ENCODE measurements at regions not wholly inside any gene's neighbourhood (a gene's known extent, or its start where the extent isn't known, plus 50 kb on each side); places are given as distances from the start of the nearest gene placed in this dataset.

DNA sequence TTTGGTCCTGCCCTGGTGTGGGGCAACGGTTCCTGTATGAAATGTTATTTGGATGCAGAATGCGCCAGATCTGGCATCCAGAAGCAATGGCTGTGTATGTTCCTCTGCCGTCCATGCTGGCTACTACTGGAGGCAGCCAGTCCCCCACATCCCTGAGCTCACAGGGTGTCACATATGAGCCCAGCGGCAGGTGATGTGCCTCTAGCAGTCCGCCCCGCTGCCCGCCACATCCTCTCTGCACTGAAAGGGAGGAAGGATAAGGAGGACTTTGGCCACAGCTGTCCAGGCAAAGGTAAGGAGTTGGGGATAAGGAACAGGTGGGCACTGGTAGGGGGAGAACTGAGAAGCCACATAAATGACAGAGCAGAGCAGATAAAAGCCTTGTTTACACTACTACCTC, 305.3 kb upstream of the DAB1 start:
- H3K36me3 ChIP-seq: no peaks in the 10 kb centered on the region
- no peak overlapping the region for H3K4me3 ChIP-seq
- H3K27me3 ChIP-seq (replicated peaks in 1 of 7): no peaks in the 10 kb centered on the region
- 89 to 96% (median 93%) methylated on average over 7 of the region's 7 CpGs for WGBS, 5 donors
- TF ChIP-seq POLR2AphosphoS5 (IDR thresholded peaks at IDR 0.05): no peak
- no peak for TF ChIP-seq CTCF (IDR thresholded peaks at IDR 0.05 in 8 of 11, conservative IDR thresholded peaks at IDR 0.05 in 3 of 11)
- TF ChIP-seq POLR2A (IDR thresholded peaks at IDR 0.05): no peak
- H3K4me1 ChIP-seq: no peaks in the 10 kb centered on the region
- H3K9me3 ChIP-seq: no peaks in the 10 kb centered on the region
- no peak overlapping the region for H3K27ac ChIP-seq
- DNase-seq: no peak
- intact Hi-C loops (cut with DNase I; ENCODE audit: low total_unique reads): no loop called here

GRCh38 chr1:57727121-57727520, 303.3 kb upstream of the DAB1 start:
- H3K9me3 ChIP-seq: no peaks in the 10 kb centered on the region
- DNase-seq: no peak
- 55 to 73% (median 57%) methylated on average over 5 of the region's 5 CpGs for WGBS, 5 donors
- no peaks in the 10 kb centered on the region for H3K36me3 ChIP-seq
- no peak overlapping the region for H3K27ac ChIP-seq
- H3K4me1 ChIP-seq: no peaks in the 10 kb centered on the region
- no peak for TF ChIP-seq POLR2A (IDR thresholded peaks at IDR 0.05)
- no peak for TF ChIP-seq POLR2AphosphoS5 (IDR thresholded peaks at IDR 0.05)
- no peak for TF ChIP-seq CTCF (IDR thresholded peaks at IDR 0.05 in 8 of 11, conservative IDR thresholded peaks at IDR 0.05 in 3 of 11)
- intact Hi-C loops (cut with DNase I; ENCODE audit: low total_unique reads): no loop called here
- H3K4me3 ChIP-seq: no peak overlapping the region
- no peaks in the 10 kb centered on the region for H3K27me3 ChIP-seq (replicated peaks in 1 of 7)

- H3K9me3 ChIP-seq: no peaks in the 10 kb centered on the region
- intact Hi-C loops (cut with DNase I; ENCODE audit: low total_unique reads): no loop called here
- no peak for TF ChIP-seq POLR2A (IDR thresholded peaks at IDR 0.05)
- TF ChIP-seq POLR2AphosphoS5 (IDR thresholded peaks at IDR 0.05): no peak
- TF ChIP-seq CTCF (IDR thresholded peaks at IDR 0.05 in 8 of 11, conservative IDR thresholded peaks at IDR 0.05 in 3 of 11): no peak
- H3K4me1 ChIP-seq: no peaks in the 10 kb centered on the region
- WGBS, 5 donors: 80 to 93% (median 90%) methylated on average over 4 of the region's 4 CpGs
- no peak overlapping the region for H3K27ac ChIP-seq
- H3K4me3 ChIP-seq: no peak overlapping the region
- DNase-seq: no peak
- H3K27me3 ChIP-seq (replicated peaks in 1 of 7): no peaks in the 10 kb centered on the region
- no peaks in the 10 kb centered on the region for H3K36me3 ChIP-seq
Measured at GRCh38 chr1:57725318-57725717, 301.5 kb upstream of the DAB1 start.

GRCh38 chr1:57724535-57724934, 300.7 kb upstream of the DAB1 start:
- WGBS, 5 donors: 88 to 100% (median 96%) methylated on average over 1 of the region's 1 CpG
- Histone ChIP-seq H3K9me3 (no peaks in the 10 kb centered on the region), H3K27ac (no peak overlapping the region), H3K27me3 (replicated peaks in 1 of 7) (no peaks in the 10 kb centered on the region), H3K4me3 (no peak overlapping the region), H3K36me3 (no peaks in the 10 kb centered on the region), H3K4me1 (no peaks in the 10 kb centered on the region)
- intact Hi-C loops (cut with DNase I; ENCODE audit: low total_unique reads): no loop called here
- no peak for TF ChIP-seq POLR2AphosphoS5 (IDR thresholded peaks at IDR 0.05)
- no peak for TF ChIP-seq POLR2A (IDR thresholded peaks at IDR 0.05)
- no peak for TF ChIP-seq CTCF (IDR thresholded peaks at IDR 0.05 in 8 of 11, conservative IDR thresholded peaks at IDR 0.05 in 3 of 11)
- DNase-seq: no peak

All from spleen (tissue), 11 donors.